GM12865 (cell line): ENCODE measurements at regions not wholly inside any gene's neighbourhood (a gene's known extent, or its start where the extent isn't known, plus 50 kb on each side); places are given as distances from the start of the nearest gene placed in this dataset.

ENCODE experiments used
- DNase-seq: peaks from one replicate; pipeline ENCODE4 v3.0.0; 2010; ENCODE audit warnings: low read depth
- H3K4me3 ChIP-seq: 2 replicates; pipeline ENCODE4 v1.5.1; 2011; ENCODE audit warnings: mild to moderate bottlenecking, low read depth, low read length, control low read depth
- CTCF ChIP-seq: IDR thresholded peaks from 2 replicates; pipeline ENCODE4 v1.5.1; 2011; ENCODE audit warnings: low read length, control low read depth, low read depth, inconsistent platforms; ENCODE audit not compliant: insufficient read depth; ENCODE audit errors: missing control alignments

GRCh38 chr2:83071352-83071751 is 1387.7 kb downstream of the SUCLG1 start:
- DNase-seq = no peak
- no peak for TF ChIP-seq CTCF
- H3K4me3 ChIP-seq = no peak overlapping the region

GRCh38 chr2:83069724-83070123 is 1389.4 kb downstream of the SUCLG1 start:
- no peak overlapping the region for H3K4me3 ChIP-seq
- DNase-seq = no peak
- TF ChIP-seq CTCF = no peak

- DNase-seq = no peak
- TF ChIP-seq CTCF = no peak
Observed at GRCh38 chr2:83068714-83069113, 1390.4 kb downstream of the SUCLG1 start.

GRCh38 chr2:83067947-83068346 is 1391.1 kb downstream of the SUCLG1 start:
- TF ChIP-seq CTCF = no peak
- no peak overlapping the region for H3K4me3 ChIP-seq
- no peak for DNase-seq

More at GRCh38 chr2:83068714-83069113, 1390.4 kb downstream of the SUCLG1 start:
- no peak overlapping the region for H3K4me3 ChIP-seq

- H3K4me3 ChIP-seq = no peak overlapping the region
- DNase-seq = no peak
- TF ChIP-seq CTCF = no peak
Observed at GRCh38 chr2:83063933-83064332, 1395.1 kb downstream of the SUCLG1 start.

GRCh38 chr2:83063511-83063910 is 1395.6 kb downstream of the SUCLG1 start:
- DNase-seq = no peak
- H3K4me3 ChIP-seq = no peak overlapping the region
- TF ChIP-seq CTCF = no peak

- no peak for TF ChIP-seq CTCF
- H3K4me3 ChIP-seq = no peak overlapping the region
- no peak for DNase-seq
Observed at GRCh38 chr2:83058683-83059082, 1400.4 kb downstream of the SUCLG1 start.
